Astrocyte (in vitro differentiated cells and primary cell): ENCODE measurements at regions not wholly inside any gene's neighbourhood (a gene's known extent, or its start where the extent isn't known, plus 50 kb on each side); places are given as distances from the start of the nearest gene placed in this dataset.

Experiments used
- DNase-seq: peaks from one replicate; pipeline ENCODE4 v3.0.0-alpha.2; 2010; ENCODE audit warnings: low read depth
- FAIRE-seq: peaks from 2 replicates; lab custom pipeline; 2011; peaks lifted over from hg19 to GRCh38; lab: Jason Lieb, UNC
- H2AFZ ChIP-seq: 2 replicates; pipeline ENCODE4 v1.6.0; 2012; ENCODE audit warnings: low read depth, low read length, inconsistent platforms
- H3K27ac ChIP-seq: 2 replicates; pipeline ENCODE4 v1.5.1; 2011; ENCODE audit warnings: low read depth, low read length, inconsistent platforms
- H3K27me3 ChIP-seq: 2 replicates; pipeline ENCODE4 v1.6.0; 2011; ENCODE audit warnings: low read length, inconsistent platforms; ENCODE audit not compliant: insufficient read depth
- H3K36me3 ChIP-seq: 2 replicates; pipeline ENCODE4 v1.5.1; 2011; ENCODE audit warnings: low read length, inconsistent platforms; ENCODE audit not compliant: insufficient read depth
- H3K4me1 ChIP-seq: 2 replicates; pipeline ENCODE4 v1.5.1; 2011; ENCODE audit warnings: low read length, inconsistent platforms; ENCODE audit not compliant: insufficient read depth
- H3K4me2 ChIP-seq: 2 replicates; pipeline ENCODE4 v1.6.0; 2012; ENCODE audit warnings: low read length, inconsistent platforms
- H3K4me3 ChIP-seq: 2 replicates; pipeline ENCODE4 v1.5.1; 2011; ENCODE audit warnings: low read depth, mild to moderate bottlenecking, low read length, inconsistent platforms; ENCODE audit not compliant: insufficient read depth
- H3K79me2 ChIP-seq: 2 replicates; pipeline ENCODE4 v1.6.0; 2012; ENCODE audit warnings: mild to moderate bottlenecking, low read length, inconsistent platforms; ENCODE audit not compliant: insufficient read depth
- H3K9ac ChIP-seq: 2 replicates; pipeline ENCODE4 v1.6.0; 2012; ENCODE audit warnings: mild to moderate bottlenecking, low read length, inconsistent platforms
- H3K9me3 ChIP-seq: 2 replicates; pipeline ENCODE4 v1.5.1; 2012; ENCODE audit warnings: low read depth, mild to moderate bottlenecking, low read length, inconsistent platforms; ENCODE audit not compliant: insufficient read depth
- H4K20me1 ChIP-seq: 2 replicates; pipeline ENCODE4 v1.6.0; 2012; ENCODE audit warnings: low read length, inconsistent platforms; ENCODE audit not compliant: insufficient read depth
- H3K27ac Mint-ChIP-seq: one replicate; pipeline ENCODE4 v1.8.0; 2021; ENCODE audit warnings: mild to moderate bottlenecking, mixed read lengths; ENCODE audit not compliant: unreplicated experiment
- H3K27me3 Mint-ChIP-seq: one replicate; pipeline ENCODE4 v1.8.0; 2021; ENCODE audit warnings: low read depth, mixed read lengths; ENCODE audit not compliant: unreplicated experiment
- H3K36me3 Mint-ChIP-seq: one replicate; pipeline ENCODE4 v1.8.0; 2021; ENCODE audit warnings: low read depth, mixed read lengths; ENCODE audit not compliant: unreplicated experiment
- H3K4me1 Mint-ChIP-seq: one replicate; pipeline ENCODE4 v1.8.0; 2021; ENCODE audit warnings: low read depth, mixed read lengths; ENCODE audit not compliant: unreplicated experiment
- H3K4me3 Mint-ChIP-seq: one replicate; pipeline ENCODE4 v1.8.0; 2021; ENCODE audit warnings: mild to moderate bottlenecking, moderate library complexity, mixed read lengths; ENCODE audit not compliant: unreplicated experiment
- H3K9me3 Mint-ChIP-seq: one replicate; pipeline ENCODE4 v1.8.0; 2021; ENCODE audit warnings: mild to moderate bottlenecking, mixed read lengths; ENCODE audit not compliant: unreplicated experiment
- EZH2 ChIP-seq: IDR thresholded peaks from 2 replicates; pipeline ENCODE4 v1.6.1; 2012; ENCODE audit warnings: mild to moderate bottlenecking, low read length, inconsistent platforms; ENCODE audit not compliant: insufficient read depth
- TF ChIP-seq, protein P1 (sequence below): IDR thresholded peaks from 2 replicates; pipeline ENCODE4 v1.5.1; 2011; ENCODE audit warnings: low read depth, mild to moderate bottlenecking, inconsistent platforms, low read length, moderate library complexity; ENCODE audit not compliant: insufficient read depth

DNA sequence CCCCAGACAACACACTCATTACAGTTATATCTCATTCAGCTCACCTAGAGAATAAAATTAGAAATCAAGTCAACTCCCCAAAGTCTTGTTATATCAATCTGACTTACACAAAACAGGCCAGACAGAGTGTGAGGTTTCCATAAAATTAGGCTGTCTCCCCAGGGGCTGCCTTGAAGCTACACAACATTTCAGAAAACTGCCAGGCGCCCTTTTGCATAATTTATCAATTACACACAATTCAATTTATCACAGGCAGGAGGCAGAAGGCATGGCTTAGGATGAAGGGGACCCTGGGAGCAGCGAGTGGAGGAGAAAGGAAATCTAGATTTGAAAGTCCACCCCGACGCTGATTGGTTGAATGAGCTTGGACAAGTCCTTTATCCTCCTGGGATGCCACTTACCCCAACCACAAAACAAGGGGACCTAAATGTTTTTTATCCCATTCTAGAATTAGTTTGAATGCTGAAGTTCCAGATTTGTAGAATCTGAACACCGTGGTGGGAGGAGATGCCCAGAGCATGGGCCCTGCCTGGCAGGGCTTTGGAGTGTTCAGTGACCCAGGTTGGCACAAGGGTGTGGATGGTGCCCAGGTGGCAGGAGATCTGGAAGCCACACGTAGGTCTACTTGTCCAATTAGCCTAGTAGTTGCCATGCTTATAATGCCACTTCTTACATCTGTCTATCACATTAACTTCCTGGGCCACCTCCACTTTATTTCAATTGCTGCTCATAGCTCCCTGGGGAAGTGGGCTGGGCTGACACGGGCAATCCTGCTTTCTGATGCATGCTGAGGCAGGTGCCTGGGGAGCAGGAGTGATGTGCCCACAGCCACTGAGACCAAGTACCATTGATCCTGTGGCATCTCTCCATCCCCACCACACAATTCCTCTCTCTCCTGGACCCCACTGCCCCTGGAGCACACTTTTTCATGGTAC is 119.8 kb upstream of the TLE3 start:
- H3K4me1 Mint-ChIP-seq, result no peaks in the 10 kb centered on the region
- H3K9me3 ChIP-seq, result no peaks in the 10 kb centered on the region
- no peak overlapping the region for H3K4me2 ChIP-seq
- H3K4me3 ChIP-seq, result no peak overlapping the region
- H3K27me3 ChIP-seq, result peaks cover 15% of the 10 kb centered on the region
- H3K36me3 ChIP-seq, result no peaks in the 10 kb centered on the region
- H3K79me2 ChIP-seq, result no peaks in the 10 kb centered on the region
- no peaks in the 10 kb centered on the region for H3K4me1 ChIP-seq
- FAIRE-seq (no peak), DNase-seq (no peak)
- H3K27me3 Mint-ChIP-seq, result peaks cover 76% of the 10 kb centered on the region
- H2AFZ ChIP-seq, result no peak overlapping the region
- no peak for TF ChIP-seq EZH2
- TF ChIP-seq, protein P1, sequence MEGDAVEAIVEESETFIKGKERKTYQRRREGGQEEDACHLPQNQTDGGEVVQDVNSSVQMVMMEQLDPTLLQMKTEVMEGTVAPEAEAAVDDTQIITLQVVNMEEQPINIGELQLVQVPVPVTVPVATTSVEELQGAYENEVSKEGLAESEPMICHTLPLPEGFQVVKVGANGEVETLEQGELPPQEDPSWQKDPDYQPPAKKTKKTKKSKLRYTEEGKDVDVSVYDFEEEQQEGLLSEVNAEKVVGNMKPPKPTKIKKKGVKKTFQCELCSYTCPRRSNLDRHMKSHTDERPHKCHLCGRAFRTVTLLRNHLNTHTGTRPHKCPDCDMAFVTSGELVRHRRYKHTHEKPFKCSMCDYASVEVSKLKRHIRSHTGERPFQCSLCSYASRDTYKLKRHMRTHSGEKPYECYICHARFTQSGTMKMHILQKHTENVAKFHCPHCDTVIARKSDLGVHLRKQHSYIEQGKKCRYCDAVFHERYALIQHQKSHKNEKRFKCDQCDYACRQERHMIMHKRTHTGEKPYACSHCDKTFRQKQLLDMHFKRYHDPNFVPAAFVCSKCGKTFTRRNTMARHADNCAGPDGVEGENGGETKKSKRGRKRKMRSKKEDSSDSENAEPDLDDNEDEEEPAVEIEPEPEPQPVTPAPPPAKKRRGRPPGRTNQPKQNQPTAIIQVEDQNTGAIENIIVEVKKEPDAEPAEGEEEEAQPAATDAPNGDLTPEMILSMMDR, result no peak
- no peak overlapping the region for H3K27ac ChIP-seq
- H3K9ac ChIP-seq, result no peak overlapping the region
- no peaks in the 10 kb centered on the region for H4K20me1 ChIP-seq
- no peak overlapping the region for H3K27ac Mint-ChIP-seq
- no peak overlapping the region for H3K4me3 Mint-ChIP-seq
- peaks cover 3% of the 10 kb centered on the region for H3K9me3 Mint-ChIP-seq
- H3K36me3 Mint-ChIP-seq, result peaks cover 5% of the 10 kb centered on the region

- Histone ChIP-seq H4K20me1 (no peaks in the 10 kb centered on the region), H3K79me2 (no peaks in the 10 kb centered on the region), H3K36me3 (no peaks in the 10 kb centered on the region), H3K4me3 (no peak overlapping the region), H3K9ac (no peak overlapping the region), H3K9me3 (no peaks in the 10 kb centered on the region), H3K4me1 (no peaks in the 10 kb centered on the region), H3K4me2 (no peak overlapping the region), H2AFZ (no peak overlapping the region), H3K27ac (no peak overlapping the region), H3K27me3 (peaks cover 15% of the 10 kb centered on the region)
- peaks cover 5% of the 10 kb centered on the region for H3K36me3 Mint-ChIP-seq
- DNase-seq (no peak), FAIRE-seq (no peak)
- no peaks in the 10 kb centered on the region for H3K9me3 Mint-ChIP-seq
- no peak overlapping the region for H3K27ac Mint-ChIP-seq
- no peak for TF ChIP-seq EZH2
- TF ChIP-seq, protein P1, result no peak
- no peak overlapping the region for H3K4me3 Mint-ChIP-seq
- peaks cover 76% of the 10 kb centered on the region for H3K27me3 Mint-ChIP-seq
- no peaks in the 10 kb centered on the region for H3K4me1 Mint-ChIP-seq
Observed at GRCh38 chr15:70215951-70216350, 118.2 kb upstream of the TLE3 start.
